Neural cell (in vitro differentiated cells): ENCODE measurements at regions not wholly inside any gene's neighbourhood (a gene's known extent, or its start where the extent isn't known, plus 50 kb on each side); places are given as distances from the start of the nearest gene placed in this dataset.

ENCODE experiments used
- H2AFZ ChIP-seq: fragments of 200-600, 300-800 bp; sonication (generic), shearing (Covaris generic); 2 replicates; pipeline ENCODE4 v1.6.0; 2014; ENCODE audit warnings: low read depth, mild to moderate bottlenecking, antibody characterized with exemption, low read length, moderate library complexity
- H3F3A ChIP-seq: fragments of 200-600 bp; shearing (Covaris generic); 2 replicates; pipeline ENCODE4 v1.6.1; 2016; ENCODE audit warnings: mild to moderate bottlenecking, moderate library complexity, mixed read lengths, antibody characterized with exemption, low read length; ENCODE audit not compliant: insufficient read depth, poor library complexity, severe bottlenecking
- H3K27ac ChIP-seq: fragments of 200-600, 300-800 bp; sonication (generic), shearing (Covaris generic); 2 replicates; pipeline ENCODE4 v1.5.1; 2014; ENCODE audit warnings: mild to moderate bottlenecking, low read length, moderate library complexity
- H3K27me3 ChIP-seq: fragments of 300-800, 200-600 bp; sonication (generic), shearing (Covaris generic); 2 replicates; pipeline ENCODE4 v1.6.0; 2014; ENCODE audit warnings: mild to moderate bottlenecking, low read depth, low read length, moderate library complexity; ENCODE audit not compliant: insufficient read depth
- H3K36me3 ChIP-seq: fragments of 300-800, 200-600 bp; sonication (generic), shearing (Covaris generic); 2 replicates; pipeline ENCODE4 v1.5.1; 2014; ENCODE audit warnings: mild to moderate bottlenecking, antibody characterized with exemption, low read length, moderate library complexity; ENCODE audit not compliant: insufficient read depth
- H3K4me2 ChIP-seq: fragments of 300-800, 200-600 bp; sonication (generic), shearing (Covaris generic); 2 replicates; pipeline ENCODE4 v1.6.0; 2014; ENCODE audit warnings: mild to moderate bottlenecking, low read length
- H3K4me3 ChIP-seq: fragments of 300-800, 200-600 bp; sonication (generic), shearing (Covaris generic); 2 replicates; pipeline ENCODE4 v1.5.1; 2014; ENCODE audit warnings: mild to moderate bottlenecking, low read length, moderate library complexity
- H3K79me2 ChIP-seq: fragments of 200-600 bp; shearing (Covaris generic); replicated peaks from 2 replicates; pipeline ENCODE4 v1.6.0; 2014; ENCODE audit warnings: mild to moderate bottlenecking, low read length, moderate library complexity; ENCODE audit not compliant: insufficient read depth
- H3K9ac ChIP-seq: fragments of 300-800, 200-600 bp; sonication (generic), shearing (Covaris generic); 2 replicates; pipeline ENCODE4 v1.6.1; 2016; ENCODE audit warnings: mild to moderate bottlenecking, low read length, mixed read lengths
- H3K9me2 ChIP-seq: fragments of 200-600 bp; shearing (Covaris generic); 2 replicates; pipeline ENCODE4 v1.6.1; 2016; ENCODE audit warnings: mild to moderate bottlenecking, low read length, mixed read lengths; ENCODE audit not compliant: insufficient read depth
- H3K9me3 ChIP-seq: fragments of 200-600, 300-800 bp; sonication (generic), shearing (Covaris generic); 2 replicates; pipeline ENCODE4 v1.6.1; 2016; ENCODE audit warnings: mild to moderate bottlenecking, mixed run types, low read length, moderate library complexity, mixed read lengths
- H4K20me1 ChIP-seq: fragments of 200-600 bp; shearing (Covaris generic); 2 replicates; pipeline ENCODE4 v1.6.1; 2016; ENCODE audit warnings: mild to moderate bottlenecking, mixed run types; ENCODE audit not compliant: insufficient read depth
- EP300 ChIP-seq: fragments of 450-650 bp; conservative IDR thresholded peaks from 2 replicates; pipeline ENCODE4 v1.6.1; 2014; ENCODE audit warnings: antibody characterized with exemption, mild to moderate bottlenecking, moderate library complexity; ENCODE audit not compliant: poor library complexity, severe bottlenecking
- EZH2 ChIP-seq: fragments of 200-600, 300-800 bp; shearing (Covaris generic), sonication (generic); IDR thresholded peaks from 2 replicates; pipeline ENCODE4 v1.6.1; 2014; ENCODE audit warnings: antibody characterized with exemption, low read length, borderline replicate concordance, mild to moderate bottlenecking; ENCODE audit not compliant: insufficient read depth, poor library complexity, severe bottlenecking
- MXI1 ChIP-seq: fragments of 450-650 bp; conservative IDR thresholded peaks from 2 replicates; pipeline ENCODE4 v1.6.1; 2014; ENCODE audit warnings: antibody characterized with exemption, mild to moderate bottlenecking; ENCODE audit not compliant: poor library complexity, severe bottlenecking
- POLR2AphosphoS5 ChIP-seq: IDR thresholded peaks from 2 replicates; pipeline ENCODE4 v1.6.1; 2012
- RAD21 ChIP-seq: fragments of 450-650 bp; conservative IDR thresholded peaks from 2 replicates; pipeline ENCODE4 v1.6.1; 2014; ENCODE audit warnings: antibody characterized with exemption, mild to moderate bottlenecking, moderate library complexity
- SMC3 ChIP-seq: fragments of 450-650 bp; conservative IDR thresholded peaks from 2 replicates; pipeline ENCODE4 v1.6.1; 2014; ENCODE audit warnings: antibody characterized with exemption, mild to moderate bottlenecking, moderate library complexity; ENCODE audit not compliant: poor library complexity
- TAF1 ChIP-seq: IDR thresholded peaks from 2 replicates; pipeline ENCODE4 v1.6.1; 2012; ENCODE audit warnings: low read depth
- TF ChIP-seq, protein P1 (sequence below): IDR thresholded peaks from 2 replicates; pipeline ENCODE4 v1.6.1; 2012; ENCODE audit warnings: borderline replicate concordance
- TF ChIP-seq, protein P2 (sequence below): fragments of 450-650 bp; IDR thresholded peaks from 2 replicates; pipeline ENCODE4 v1.5.1; 2014; ENCODE audit warnings: antibody characterized with exemption, mild to moderate bottlenecking, moderate library complexity; ENCODE audit not compliant: poor library complexity, severe bottlenecking

DNA sequence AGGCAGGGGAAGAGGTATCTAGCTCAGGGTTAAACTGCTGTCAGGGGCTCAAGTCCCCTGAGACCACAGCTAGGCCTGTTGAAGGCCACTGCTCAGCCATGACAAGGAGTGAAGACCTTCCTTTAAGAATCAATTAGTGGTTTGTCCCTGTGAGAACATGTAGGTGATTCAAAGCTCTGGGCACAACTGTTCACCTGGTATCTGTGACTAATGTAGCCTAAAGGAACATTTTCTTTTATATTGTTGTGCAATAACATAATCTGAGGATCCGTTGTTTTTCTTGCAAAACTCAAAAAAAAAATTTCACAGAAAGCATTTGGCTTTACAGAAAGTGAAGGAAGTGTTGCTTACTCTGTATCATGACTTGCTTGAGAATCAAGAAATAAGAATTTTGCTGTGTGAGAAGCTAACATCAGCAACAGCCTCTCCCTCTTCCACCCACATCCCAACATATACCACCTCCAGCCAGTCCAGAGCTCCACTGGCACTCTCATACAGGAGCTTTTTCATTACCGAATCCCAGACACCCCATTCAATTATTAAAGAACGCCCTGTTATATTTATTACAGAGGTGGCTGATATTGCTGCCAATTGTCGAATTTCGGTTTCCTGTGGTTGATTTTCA lies 807.0 kb downstream of the TLE4 start:
- Histone ChIP-seq H3K9me3 (no peaks in the 10 kb centered on the region), H3F3A (no peaks in the 10 kb centered on the region), H3K9ac (no peak overlapping the region), H3K27me3 (no peaks in the 10 kb centered on the region), H3K9me2 (no peaks in the 10 kb centered on the region), H4K20me1 (no peaks in the 10 kb centered on the region), H2AFZ (no peak overlapping the region), H3K79me2 (no peaks in the 10 kb centered on the region), H3K4me2 (no peak overlapping the region), H3K27ac (no peak overlapping the region), H3K36me3 (no peaks in the 10 kb centered on the region), H3K4me3 (no peak overlapping the region)
- no peak for TF ChIP-seq EZH2
- TF ChIP-seq, protein P1, sequence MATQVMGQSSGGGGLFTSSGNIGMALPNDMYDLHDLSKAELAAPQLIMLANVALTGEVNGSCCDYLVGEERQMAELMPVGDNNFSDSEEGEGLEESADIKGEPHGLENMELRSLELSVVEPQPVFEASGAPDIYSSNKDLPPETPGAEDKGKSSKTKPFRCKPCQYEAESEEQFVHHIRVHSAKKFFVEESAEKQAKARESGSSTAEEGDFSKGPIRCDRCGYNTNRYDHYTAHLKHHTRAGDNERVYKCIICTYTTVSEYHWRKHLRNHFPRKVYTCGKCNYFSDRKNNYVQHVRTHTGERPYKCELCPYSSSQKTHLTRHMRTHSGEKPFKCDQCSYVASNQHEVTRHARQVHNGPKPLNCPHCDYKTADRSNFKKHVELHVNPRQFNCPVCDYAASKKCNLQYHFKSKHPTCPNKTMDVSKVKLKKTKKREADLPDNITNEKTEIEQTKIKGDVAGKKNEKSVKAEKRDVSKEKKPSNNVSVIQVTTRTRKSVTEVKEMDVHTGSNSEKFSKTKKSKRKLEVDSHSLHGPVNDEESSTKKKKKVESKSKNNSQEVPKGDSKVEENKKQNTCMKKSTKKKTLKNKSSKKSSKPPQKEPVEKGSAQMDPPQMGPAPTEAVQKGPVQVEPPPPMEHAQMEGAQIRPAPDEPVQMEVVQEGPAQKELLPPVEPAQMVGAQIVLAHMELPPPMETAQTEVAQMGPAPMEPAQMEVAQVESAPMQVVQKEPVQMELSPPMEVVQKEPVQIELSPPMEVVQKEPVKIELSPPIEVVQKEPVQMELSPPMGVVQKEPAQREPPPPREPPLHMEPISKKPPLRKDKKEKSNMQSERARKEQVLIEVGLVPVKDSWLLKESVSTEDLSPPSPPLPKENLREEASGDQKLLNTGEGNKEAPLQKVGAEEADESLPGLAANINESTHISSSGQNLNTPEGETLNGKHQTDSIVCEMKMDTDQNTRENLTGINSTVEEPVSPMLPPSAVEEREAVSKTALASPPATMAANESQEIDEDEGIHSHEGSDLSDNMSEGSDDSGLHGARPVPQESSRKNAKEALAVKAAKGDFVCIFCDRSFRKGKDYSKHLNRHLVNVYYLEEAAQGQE: no peak
- TF ChIP-seq RAD21: no peak
- TF ChIP-seq, protein P2, sequence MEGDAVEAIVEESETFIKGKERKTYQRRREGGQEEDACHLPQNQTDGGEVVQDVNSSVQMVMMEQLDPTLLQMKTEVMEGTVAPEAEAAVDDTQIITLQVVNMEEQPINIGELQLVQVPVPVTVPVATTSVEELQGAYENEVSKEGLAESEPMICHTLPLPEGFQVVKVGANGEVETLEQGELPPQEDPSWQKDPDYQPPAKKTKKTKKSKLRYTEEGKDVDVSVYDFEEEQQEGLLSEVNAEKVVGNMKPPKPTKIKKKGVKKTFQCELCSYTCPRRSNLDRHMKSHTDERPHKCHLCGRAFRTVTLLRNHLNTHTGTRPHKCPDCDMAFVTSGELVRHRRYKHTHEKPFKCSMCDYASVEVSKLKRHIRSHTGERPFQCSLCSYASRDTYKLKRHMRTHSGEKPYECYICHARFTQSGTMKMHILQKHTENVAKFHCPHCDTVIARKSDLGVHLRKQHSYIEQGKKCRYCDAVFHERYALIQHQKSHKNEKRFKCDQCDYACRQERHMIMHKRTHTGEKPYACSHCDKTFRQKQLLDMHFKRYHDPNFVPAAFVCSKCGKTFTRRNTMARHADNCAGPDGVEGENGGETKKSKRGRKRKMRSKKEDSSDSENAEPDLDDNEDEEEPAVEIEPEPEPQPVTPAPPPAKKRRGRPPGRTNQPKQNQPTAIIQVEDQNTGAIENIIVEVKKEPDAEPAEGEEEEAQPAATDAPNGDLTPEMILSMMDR: no peak
- TF ChIP-seq SMC3: no peak
- no peak for TF ChIP-seq MXI1
- no peak for TF ChIP-seq EP300
- no peak for TF ChIP-seq POLR2AphosphoS5
- no peak for TF ChIP-seq TAF1

DNA sequence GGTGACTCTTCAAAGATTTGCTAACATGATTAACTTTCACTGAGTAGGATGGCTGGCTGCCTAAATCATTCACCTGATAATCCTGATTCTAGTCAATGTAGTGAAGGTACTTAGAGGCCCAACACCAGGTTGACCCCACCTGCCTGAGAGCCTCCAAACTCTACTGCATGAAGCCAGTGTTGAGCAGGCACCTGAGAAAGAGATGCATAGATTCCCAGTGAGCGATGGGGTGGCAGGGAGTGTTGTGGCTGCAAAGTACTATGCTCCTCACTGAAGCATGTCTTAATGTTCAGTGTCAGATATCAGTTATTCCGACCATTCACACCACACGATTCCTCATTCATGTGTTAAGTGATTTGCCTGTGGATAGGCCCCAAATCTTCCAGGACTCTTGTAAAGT lies 804.4 kb downstream of the TLE4 start:
- Histone ChIP-seq H3K9me3 (no peaks in the 10 kb centered on the region), H3K27ac (no peak overlapping the region), H3F3A (no peaks in the 10 kb centered on the region), H3K36me3 (no peaks in the 10 kb centered on the region), H3K79me2 (no peaks in the 10 kb centered on the region), H3K9ac (no peak overlapping the region), H4K20me1 (no peaks in the 10 kb centered on the region), H2AFZ (no peak overlapping the region), H3K4me2 (no peak overlapping the region), H3K9me2 (no peaks in the 10 kb centered on the region), H3K27me3 (no peaks in the 10 kb centered on the region), H3K4me3 (no peak overlapping the region)
- TF ChIP-seq TAF1: no peak
- TF ChIP-seq RAD21: no peak
- TF ChIP-seq EZH2: no peak
- no peak for TF ChIP-seq POLR2AphosphoS5
- no peak for TF ChIP-seq EP300
- TF ChIP-seq, protein P2: no peak
- TF ChIP-seq MXI1: no peak
- TF ChIP-seq, protein P1: no peak
- no peak for TF ChIP-seq SMC3
